ENCODE measurements at regions not wholly inside any gene's neighbourhood (a gene's known extent, or its start where the extent isn't known, plus 50 kb on each side); places are given as distances from the start of the nearest gene placed in this dataset.

DNA sequence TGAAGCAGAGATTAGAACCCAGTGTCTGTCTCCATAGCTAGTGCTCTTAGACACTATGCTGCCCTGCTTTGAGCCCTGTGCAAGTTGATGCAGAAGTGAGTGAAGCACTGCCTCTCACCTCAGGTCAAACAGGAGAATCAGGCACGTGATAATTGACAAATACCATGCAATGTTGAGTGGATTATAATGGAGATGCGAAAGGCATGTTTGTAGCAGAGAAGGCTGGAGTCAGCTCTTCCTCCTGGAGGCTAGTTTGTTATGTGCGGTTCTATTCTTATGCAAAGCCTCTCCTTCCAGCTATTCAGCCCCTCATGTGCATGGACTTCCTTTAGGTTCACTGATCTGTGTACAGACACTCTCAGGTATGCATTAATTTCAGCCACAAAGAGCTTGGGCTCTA, 108.5 kb downstream of the MANEA start:
- TF ChIP-seq, protein P1, sequence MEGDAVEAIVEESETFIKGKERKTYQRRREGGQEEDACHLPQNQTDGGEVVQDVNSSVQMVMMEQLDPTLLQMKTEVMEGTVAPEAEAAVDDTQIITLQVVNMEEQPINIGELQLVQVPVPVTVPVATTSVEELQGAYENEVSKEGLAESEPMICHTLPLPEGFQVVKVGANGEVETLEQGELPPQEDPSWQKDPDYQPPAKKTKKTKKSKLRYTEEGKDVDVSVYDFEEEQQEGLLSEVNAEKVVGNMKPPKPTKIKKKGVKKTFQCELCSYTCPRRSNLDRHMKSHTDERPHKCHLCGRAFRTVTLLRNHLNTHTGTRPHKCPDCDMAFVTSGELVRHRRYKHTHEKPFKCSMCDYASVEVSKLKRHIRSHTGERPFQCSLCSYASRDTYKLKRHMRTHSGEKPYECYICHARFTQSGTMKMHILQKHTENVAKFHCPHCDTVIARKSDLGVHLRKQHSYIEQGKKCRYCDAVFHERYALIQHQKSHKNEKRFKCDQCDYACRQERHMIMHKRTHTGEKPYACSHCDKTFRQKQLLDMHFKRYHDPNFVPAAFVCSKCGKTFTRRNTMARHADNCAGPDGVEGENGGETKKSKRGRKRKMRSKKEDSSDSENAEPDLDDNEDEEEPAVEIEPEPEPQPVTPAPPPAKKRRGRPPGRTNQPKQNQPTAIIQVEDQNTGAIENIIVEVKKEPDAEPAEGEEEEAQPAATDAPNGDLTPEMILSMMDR (IDR thresholded peaks at IDR 0.05), result no peak
- no peak for TF ChIP-seq POLR2AphosphoS5 (IDR thresholded peaks at IDR 0.05)
